Adrenal gland (tissue), 5 donors: ENCODE measurements at regions not wholly inside any gene's neighbourhood (a gene's known extent, or its start where the extent isn't known, plus 50 kb on each side); places are given as distances from the start of the nearest gene placed in this dataset.

Experiments used
- POLR2A ChIP-seq, 2 donors: fragments of 450-650 bp; IDR thresholded peaks; one replicate each; pipeline ENCODE4 v1.6.1; 2017; ENCODE audit warnings: antibody characterized with exemption in 2 of 2, mild to moderate bottlenecking in 2 of 2, moderate library complexity in 1 of 2
- TF ChIP-seq, protein P1 (sequence below), 6 experiments: fragments of 450-650 bp in 4 of 6; fragments of 200-600 bp in 2 of 6; sonication (generic) in 1 of 6; IDR thresholded peaks; 1 replicate in 5 of 6; 2 replicates in 1 of 6; pipeline versions ENCODE4 v1.5.1 to v1.8.0; 2016 to 2021; ENCODE audit warnings: antibody characterized with exemption in 6 of 6, mild to moderate bottlenecking in 2 of 6, moderate library complexity in 1 of 6
- donor health status: DM: no; HTN: no; CAD: no.

DNA sequence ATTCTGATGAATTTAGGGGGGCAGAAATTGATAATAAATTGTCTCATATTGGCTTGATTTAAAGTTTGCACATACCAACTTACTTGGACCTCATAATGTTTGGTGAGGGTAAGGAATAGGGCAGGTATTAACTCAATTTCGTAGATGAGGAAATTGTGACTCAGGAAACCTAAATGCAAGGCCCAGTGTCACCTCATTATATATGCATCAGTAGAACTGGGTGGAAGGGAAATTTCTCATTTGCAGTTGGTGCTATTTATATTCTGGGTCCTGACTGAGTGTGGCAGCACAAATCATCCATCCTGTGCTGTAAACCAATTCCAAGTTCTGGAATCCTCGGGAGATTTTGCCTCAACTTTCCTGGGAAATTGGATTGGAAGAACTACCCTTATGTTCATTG, 103.0 kb downstream of the SPATA31D1 start:
- TF ChIP-seq, protein P1, sequence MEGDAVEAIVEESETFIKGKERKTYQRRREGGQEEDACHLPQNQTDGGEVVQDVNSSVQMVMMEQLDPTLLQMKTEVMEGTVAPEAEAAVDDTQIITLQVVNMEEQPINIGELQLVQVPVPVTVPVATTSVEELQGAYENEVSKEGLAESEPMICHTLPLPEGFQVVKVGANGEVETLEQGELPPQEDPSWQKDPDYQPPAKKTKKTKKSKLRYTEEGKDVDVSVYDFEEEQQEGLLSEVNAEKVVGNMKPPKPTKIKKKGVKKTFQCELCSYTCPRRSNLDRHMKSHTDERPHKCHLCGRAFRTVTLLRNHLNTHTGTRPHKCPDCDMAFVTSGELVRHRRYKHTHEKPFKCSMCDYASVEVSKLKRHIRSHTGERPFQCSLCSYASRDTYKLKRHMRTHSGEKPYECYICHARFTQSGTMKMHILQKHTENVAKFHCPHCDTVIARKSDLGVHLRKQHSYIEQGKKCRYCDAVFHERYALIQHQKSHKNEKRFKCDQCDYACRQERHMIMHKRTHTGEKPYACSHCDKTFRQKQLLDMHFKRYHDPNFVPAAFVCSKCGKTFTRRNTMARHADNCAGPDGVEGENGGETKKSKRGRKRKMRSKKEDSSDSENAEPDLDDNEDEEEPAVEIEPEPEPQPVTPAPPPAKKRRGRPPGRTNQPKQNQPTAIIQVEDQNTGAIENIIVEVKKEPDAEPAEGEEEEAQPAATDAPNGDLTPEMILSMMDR (IDR thresholded peaks at IDR 0.05) = no peak
- TF ChIP-seq POLR2A (IDR thresholded peaks at IDR 0.05) = no peak
